Eye (tissue), 1 donor: ENCODE measurements at regions not wholly inside any gene's neighbourhood (a gene's known extent, or its start where the extent isn't known, plus 50 kb on each side); places are given as distances from the start of the nearest gene placed in this dataset.
A peak's percentile ranks its signal among the peaks of the same experiment; 100 is the strongest.
"Not testable (repeated sequence)": the region's sequence is repeated elsewhere in the genome, so short reads cannot be mapped to it uniquely, and the experiment has no call there.

Experiments
- DNase-seq: peaks from one replicate; pipeline ENCODE4 v3.0.0-alpha.2; 2015

DNA sequence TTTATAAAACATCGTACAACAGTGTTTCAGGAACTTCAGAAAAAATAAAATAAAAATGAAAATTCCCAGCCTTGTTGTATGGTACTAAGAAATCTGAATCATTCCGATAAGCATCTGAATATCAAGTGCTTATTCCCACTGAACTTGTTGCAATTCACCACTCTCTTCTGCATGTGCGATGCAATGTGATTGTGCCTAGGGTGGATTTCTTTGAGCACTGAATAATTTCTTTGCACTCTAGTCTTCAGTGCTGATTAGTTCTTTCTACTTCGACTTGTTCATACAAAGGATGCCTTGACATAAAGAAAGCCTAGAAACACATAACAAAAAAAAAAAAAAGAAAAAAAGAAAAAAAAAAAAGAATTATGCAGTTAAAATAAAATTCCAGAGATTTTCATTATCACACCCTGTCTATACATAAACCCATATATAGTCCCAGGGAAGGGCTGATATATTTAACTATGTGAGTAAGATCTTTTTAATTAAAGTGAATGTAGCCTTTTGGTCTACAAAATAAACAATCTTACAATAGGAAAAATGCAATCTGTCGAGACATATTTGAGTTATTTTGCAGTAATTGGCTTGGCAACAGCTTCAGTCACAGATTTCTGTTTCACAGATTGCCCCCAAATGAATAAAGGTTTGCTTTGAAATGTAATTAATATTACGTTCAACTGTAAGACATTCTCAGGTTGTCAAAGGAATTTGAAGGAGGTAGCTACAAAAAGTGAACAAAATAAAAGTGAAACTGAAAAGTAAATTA lies 1118.9 kb upstream of the CELF2 start:
- DNase-seq: no peak

DNA sequence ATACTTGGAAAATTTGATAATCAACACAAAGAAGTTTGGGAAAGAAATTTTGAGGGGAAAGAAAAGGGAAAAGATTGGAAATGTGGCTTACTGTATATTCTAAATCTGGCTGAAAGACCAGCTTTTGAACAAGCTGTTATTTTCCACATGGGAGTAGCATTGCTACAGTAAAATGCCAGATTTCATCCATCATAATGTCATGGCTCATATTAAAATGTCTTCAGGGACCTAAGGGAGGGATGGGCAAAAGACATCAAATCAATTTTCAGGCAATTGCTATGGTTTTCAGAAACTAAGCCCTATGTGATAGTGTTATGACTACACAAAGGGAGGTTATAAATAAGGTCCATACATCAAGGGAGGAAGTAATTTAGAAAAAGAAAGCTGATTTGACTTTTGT lies 1116.9 kb upstream of the CELF2 start:
- DNase-seq: peak; percentile 43

DNA sequence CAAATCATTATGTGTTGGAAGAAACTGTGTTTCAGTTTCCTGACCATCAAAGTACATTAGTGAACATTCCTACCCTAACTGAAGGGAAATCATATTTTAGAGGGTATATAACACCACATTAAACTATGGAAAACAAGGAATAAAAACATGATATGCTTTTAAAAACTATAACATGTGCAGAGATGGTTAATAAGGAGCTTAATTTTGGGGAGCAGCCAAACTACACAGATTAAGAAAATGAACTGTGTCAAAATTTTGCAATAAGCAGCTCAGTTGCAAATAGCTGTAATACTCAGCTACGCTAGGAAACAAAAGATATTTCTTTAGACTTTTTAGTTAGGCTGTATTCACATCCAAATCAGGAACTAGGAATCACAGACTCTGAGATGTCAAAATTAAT lies 1115.7 kb upstream of the CELF2 start:
- no peak for DNase-seq

DNA sequence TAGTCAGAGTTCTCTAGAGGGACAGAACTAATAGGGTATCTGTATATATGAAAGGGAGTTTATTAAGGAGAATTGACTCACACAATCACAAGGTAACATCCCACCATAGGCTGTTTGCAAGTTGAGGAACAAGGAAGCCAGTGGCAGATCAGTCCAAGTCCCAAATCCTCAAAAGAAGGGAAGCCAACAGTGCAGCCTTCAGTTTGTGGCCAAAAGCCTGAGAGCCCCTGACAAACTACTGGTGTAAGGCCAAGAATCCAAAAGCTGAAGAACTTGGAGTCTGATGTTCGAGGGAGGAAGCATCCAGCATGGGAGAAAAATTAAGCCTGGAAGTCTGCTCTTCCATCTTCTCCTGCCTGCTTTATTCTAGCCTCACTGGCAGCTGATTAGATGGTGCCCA lies 1107.2 kb upstream of the CELF2 start:
- no peak for DNase-seq

DNA sequence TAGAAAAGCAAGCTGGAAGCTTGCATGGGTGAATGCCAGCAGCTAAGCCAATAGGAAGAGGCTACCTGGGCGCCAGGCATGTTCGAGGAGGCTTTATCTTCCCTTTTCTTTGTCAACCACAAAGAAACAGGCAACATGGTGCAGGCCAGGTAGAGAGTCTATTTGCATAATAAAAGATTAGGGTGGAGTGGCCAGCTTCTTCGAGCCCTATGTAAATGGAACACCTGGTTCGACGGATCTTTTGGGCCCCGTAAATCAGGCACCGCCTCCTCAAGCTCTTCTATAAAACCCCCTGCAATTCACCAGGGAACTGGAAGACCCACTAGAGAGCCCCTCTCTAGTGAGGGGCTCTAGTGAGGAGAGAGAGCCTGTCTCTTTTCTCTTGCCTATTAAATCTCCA lies 1106.2 kb upstream of the CELF2 start:
- DNase-seq: no peak

DNA sequence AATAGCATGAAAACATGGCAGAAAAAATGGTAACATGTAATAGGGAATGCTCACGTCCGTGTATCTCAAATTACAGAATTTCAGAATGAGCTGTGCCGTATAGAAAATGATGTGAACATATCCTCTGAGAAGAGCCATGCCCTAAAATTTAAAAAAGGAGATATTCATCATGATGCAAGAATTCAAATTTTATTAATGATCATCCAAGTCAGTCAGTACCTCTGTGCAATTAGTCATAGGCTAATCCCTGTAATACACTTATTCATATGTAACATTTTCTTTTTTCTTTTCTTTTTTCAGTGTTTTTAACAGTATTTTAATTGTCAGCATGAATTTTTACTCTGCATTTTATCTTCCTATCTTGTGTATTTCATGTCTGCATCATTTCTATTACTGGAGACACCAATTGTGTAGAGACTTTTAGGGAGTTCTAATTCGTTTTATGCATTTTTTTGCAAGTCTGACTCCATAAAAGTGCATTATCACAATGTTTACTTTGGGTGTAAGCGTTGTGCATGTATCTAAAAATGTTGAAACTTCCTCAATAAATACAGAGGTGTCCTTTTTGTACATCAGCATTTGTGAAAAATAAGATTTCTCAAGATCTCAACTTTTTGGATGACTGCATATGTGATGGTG lies 1103.7 kb upstream of the CELF2 start:
- DNase-seq: no peak

DNA sequence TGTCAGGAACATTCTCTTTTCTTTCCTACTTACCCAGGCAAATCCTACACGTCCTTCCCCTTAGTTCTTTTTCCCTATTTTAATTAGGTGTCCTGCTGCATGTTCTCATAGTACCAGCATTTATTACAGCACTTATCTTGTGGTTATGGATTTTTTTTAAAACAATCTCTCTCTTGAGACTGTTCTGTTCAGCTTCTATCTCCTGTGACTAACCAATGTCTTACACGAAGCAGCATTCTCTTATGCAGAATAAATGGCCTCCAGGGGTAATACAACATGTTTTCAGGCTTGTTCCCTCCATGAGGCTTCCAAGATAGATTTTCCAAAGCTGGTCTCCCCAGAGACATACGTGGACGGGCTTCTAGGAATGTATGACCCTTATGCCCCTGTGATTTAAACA lies 1096.1 kb upstream of the CELF2 start:
- peak; percentile 6 for DNase-seq

DNA sequence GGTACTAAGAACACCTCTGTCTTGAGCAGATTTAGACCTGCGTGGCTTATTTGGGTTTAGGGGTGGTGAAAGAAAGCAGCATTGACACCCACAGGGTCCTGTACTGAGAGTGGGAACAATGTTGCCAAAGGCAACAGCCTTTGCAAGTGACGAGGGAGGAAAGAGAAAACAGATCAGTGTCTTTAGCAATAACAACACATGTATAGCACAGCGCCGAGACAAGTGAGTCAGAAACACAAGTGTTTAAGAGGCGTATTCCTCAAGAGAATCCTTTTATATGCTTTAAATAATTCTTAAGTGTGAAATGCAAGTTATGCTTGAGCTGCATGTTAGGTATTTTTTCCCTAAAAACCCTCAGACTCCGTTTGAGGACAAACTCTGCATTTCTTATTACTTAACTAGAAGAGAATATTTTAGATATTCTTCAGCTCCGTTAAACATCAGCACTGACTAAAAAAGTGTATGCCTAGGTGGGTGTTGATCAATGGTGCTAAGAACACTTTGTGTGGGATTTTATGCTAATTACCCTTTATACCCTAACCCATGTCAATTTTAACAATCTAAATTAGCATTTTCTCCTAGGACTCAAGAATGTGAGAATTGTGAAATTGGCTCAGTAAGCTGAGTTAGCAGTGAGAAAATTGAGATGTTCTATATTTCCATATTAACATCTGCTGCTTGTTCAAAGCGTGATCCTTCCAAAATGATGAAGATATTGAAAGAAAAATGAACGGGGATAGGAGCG lies 1095.4 kb upstream of the CELF2 start:
- no peak for DNase-seq

DNA sequence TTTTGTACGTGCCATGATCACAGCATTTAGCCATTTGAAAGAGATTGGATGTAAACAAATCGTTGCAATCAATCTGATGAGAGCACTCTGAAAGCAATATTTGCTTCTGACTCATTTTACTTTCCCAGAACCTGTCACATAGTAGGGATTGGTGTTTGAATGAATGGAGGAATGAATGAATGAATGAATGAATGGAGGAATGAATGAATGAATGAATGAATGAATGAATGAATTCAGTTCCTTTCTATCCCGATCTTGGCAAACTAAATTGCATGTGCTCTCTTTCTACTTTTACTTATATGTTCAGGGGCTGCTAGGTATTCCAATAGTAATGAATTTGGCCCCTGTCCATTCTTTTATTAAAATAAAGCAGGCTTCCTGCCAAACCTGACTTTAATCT lies 1091.7 kb upstream of the CELF2 start:
- DNase-seq: peak; percentile 11

DNA sequence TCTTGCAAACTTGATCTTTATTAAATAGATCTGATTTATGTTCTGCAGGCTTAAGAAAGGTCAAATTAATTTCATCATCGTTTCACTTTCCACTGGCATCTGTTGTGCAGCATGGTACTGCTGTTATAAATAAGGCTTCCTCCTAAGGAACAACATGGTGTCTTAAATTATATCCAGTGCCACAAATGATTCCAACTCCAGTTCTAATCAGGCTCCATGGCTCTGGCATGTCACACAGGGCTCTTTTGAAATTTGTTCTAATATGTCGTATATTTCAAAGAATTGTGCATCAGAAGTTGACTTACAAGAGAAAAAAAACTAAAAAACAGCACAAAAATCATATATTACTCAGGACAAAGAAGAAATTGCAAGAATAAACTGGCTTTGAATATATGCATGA lies 1090.8 kb upstream of the CELF2 start:
- DNase-seq: no peak

DNA sequence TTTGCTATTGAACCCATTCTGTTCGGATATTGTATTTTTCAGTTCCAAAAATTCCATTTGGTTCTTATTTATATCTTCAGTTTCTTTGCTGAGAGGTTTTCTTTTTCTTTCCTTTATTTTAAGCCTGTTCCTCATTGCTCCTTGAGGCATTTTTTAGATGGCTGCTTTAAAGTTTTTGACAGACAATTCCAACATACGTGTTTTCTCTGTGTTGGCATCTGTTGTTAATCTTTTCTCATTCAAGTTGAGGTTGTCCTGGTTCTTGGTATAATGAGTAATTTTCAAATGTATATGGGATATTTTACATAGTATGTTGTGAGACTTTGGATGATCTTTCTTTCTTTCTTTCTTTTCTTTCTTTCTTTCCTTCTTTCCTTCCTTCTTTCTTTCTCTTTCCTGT lies 1078.0 kb upstream of the CELF2 start:
- no peak for DNase-seq

DNA sequence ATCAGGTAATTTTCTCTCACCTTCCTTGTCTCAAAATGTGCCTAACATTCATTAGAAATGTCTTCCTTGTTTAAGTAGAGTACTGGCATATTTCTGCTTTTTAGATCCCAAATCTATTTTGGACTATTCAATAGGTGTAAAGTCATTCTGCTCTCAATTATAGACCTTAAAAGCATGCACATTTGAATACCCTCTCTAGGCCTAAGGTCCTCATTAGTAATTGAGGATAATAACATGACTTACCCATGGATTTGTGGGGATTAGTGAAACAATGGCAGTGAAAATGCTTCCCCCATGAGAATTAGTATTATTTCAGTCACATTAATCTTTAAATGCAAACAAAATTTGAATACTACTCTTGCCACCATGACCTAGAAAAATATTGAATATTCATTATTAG lies 1073.0 kb upstream of the CELF2 start:
- DNase-seq: peak; percentile 6

DNA sequence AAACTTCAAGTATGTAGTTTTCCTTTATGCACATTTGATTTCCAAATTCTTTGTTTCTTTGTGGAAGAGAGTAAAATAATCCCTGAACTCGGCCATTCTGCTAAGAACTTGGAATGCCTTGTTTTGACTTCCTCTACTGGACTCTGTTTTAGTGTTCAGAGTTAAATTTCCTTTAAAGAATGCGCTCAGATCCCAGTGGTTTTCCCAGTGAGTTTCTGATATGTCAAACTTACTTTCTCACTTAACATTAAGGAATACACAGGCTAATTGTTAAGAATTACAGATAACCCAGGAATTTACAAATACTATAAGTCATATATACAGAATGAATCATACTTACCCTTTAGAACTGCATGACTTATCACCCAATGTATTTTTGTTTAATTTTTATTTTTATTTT lies 1067.6 kb upstream of the CELF2 start:
- no peak for DNase-seq

DNA sequence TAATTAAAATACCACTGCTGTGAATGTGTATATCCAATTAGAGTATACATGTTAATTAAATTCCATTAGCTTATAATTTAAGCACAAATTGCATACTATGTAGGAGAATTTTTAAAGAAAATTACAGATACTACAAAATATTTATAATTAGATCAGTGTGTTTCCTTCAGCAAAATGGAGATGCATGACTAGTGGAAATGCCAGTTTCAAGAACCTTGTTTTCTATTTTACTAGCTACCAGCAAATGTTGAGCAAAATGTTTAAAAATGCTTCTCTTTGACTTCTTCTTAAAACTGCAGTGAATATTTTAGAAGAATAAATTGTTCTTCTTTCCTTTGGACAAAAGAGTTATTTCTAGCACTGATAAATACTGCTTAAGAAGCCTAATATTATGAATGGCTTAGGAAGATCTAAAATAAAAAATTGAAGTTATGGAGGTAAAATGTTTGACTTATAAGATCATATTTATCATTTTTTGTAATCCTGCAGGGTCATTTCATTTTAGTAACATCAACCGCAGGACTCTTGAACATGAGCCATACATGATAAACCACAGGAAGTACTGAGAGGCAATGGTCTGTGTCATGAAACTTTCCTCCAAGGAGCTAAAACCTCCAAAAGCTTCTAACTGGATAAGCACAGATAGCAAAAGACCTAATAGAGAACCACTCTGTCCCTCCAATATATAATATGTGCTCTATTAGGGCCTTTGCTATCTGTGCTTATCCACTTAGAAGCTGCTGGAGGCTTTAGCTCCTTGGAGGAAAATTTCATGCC lies 1066.0 kb upstream of the CELF2 start:
- no peak for DNase-seq

DNA sequence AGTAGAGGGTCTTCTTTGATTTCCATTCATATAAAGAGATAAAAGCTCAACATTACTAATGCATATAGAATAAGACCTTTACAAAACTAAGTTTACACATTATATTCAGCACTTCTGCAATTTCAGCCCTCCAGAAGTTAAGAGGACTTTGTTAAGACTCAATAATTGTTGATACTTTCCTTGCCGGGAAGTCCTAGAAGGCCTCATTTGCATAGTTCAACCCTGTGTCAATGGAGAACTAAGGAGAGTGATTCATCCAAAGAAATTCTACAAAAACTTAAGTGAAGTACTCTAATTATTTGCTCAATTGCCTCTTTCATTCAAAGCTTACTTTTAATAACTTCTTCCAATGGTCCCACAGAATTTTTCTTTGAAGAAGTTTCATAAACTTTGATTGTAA lies 1060.3 kb upstream of the CELF2 start:
- DNase-seq: no peak

DNA sequence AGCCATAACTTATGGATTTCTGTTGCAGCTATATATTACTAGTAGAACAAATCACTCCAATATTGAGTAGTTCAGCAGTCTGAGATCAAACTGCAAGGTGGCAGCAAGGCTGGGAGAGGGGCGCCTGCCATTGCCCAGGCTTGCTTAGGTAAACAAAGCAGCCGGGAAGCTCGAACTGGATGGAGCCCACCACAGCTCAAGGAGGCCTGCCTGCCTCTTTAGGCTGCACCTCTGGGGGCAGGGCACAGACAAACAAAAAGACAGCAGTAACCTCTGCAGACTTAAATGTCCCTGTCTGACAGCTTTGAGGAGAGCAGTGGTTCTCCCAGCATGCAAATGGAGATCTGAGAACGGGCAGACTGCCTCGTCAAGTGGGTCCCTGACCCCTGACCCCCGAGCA lies 1059.8 kb upstream of the CELF2 start:
- DNase-seq: not testable (repeated sequence)

DNA sequence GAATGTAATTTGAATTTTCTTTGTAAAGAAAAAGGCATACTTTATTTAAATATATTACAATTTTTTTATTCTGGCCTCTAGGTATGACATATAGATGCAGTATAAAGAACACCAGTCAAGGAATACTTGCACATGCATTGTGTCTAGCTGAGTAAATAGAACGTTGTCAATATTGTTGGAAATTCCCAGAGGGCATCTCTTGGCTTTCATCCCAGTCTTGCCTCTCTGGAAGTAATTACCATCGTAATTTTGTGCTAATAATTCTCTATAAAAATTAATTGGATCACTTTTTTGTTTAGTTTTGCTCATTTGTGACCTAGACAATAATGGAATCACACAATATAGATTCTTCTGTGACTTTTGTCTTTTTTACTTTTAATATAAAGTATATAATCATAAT lies 1052.3 kb upstream of the CELF2 start:
- no peak for DNase-seq

DNA sequence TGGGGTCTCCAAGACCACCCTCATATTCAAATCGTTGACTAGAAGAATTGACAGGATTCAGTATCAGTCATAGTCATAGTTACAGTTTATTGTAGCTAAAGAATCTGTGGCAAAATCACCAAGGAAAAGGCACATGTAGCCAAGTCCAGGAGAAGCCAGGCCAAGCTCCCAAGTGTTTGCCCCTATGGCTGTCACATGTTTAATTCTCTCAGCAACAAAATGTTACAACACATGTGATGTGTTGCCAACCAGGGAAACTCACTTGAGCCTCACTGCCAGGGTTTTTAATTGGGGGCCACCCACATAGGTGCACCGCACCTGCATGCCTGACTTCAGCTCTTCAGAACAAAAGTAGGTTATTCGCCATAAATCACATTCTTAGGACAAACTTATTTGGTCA lies 1030.9 kb upstream of the CELF2 start:
- DNase-seq: no peak

DNA sequence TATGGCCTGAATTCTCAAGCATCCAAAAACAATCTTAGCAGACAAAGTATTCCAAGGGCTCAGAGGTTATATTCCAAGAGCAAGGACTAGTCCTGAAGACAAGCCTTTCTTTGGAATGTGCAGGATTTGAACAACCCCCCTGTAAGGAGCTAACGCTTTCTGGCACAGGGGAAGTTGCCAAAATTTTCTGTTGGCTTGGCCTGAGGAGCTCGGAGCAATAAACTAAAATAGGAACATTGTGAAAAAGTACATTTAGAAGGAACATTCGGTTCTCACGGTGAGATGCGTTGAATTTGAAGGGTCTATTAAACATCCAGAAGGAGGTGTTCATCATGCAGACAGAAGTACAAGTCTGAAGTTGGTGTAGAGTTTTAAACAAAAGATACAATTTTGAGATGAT lies 1030.5 kb upstream of the CELF2 start:
- no peak for DNase-seq

DNA sequence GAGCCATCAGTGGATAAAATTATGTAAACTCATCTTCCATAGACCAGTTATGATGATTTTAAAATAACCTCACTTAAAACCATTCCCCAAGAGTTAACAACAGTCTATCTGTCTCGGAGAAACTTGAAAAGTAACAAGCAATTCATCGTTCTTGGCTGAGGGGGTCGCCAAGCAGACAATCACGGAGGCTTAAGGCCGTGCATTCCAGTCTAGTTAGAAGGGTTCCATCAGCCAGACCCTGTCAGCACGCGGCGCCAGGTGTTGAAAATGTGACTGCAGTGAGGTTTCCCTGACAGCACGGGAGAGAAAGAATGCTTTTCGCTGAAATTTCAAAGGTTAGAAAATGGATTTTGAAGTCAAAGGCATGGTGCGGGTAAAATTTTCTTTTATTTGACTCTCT lies 1025.0 kb upstream of the CELF2 start:
- peak; percentile 13 for DNase-seq

DNA sequence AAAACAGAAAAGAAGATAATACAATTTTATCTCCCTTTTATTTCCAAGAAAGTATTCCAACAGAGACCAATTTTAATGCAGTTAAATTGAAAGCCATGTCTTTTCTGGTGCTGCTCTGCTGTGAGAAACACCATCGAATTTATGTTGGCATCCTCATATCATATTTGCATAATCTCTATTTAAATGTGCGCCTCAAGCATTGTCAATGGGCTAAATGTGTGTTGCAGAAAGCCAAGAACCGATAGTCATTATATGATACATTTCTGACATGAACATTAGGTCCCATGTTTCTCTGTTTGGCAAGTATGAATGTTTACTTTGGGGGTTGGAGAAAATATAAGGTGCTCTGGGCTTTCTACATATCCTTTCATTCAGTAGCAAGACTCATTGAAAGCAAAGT lies 1023.5 kb upstream of the CELF2 start:
- DNase-seq: no peak

DNA sequence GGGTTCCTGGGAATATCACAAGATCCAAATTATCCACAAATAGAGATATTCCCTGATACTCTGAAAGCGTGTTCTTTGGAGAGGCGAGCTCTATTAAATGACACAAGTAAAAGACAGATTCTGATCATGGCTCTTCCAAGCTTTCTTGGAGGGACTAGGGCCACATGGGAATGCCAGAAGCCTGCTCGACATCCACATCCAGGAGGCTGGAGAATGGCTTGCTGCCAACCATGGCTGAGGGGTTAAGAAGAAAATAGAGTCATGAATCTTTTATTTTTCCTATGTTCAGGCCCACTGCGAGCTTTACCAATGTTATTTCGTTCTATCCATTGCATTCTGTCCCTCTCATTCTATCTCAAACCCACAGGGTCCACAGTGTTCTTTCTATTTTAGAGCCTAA lies 1018.0 kb upstream of the CELF2 start:
- no peak for DNase-seq

DNA sequence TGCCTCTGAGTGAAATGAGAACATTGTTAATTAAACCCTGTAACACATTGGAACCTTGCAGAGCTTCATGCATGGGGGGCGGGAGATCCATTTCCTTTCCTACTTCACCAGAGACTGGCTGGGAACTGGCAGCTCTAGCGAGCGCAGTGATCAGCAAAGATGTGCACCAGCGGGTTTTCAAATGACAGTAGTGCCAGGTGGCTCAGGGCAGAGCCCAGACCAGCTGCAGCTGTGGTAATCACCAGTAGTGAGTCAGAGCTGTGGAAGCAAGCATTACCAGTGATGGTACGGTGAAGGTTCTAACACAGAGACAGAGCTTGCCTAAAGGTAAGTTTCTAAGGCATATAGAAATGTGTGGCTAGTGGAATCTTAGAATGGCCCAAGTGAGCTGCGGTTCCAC lies 1009.7 kb upstream of the CELF2 start:
- no peak for DNase-seq
